ENCODE measurements at regions not wholly inside any gene's neighbourhood (a gene's known extent, or its start where the extent isn't known, plus 50 kb on each side); places are given as distances from the start of the nearest gene placed in this dataset.

DNA sequence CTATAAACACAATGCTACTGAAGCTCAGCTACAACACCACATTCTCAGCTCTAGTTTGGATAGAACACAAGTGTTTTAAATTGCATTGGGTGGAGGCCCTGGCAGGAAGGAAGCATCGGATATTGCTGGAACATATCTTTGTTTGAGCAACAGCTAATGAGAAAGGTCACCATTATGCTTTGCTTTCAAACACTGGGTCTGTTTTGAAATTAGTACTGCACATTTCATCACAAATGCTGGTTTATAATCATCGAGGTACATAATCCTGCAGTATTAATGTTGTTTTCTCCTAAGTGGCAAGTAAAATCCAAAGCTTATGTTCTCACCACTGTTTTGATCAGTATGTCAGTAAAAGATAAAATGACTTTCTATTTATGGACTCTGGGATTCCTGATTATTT lies 61.5 kb upstream of the ARHGAP29 start:
- TF ChIP-seq, protein P1, sequence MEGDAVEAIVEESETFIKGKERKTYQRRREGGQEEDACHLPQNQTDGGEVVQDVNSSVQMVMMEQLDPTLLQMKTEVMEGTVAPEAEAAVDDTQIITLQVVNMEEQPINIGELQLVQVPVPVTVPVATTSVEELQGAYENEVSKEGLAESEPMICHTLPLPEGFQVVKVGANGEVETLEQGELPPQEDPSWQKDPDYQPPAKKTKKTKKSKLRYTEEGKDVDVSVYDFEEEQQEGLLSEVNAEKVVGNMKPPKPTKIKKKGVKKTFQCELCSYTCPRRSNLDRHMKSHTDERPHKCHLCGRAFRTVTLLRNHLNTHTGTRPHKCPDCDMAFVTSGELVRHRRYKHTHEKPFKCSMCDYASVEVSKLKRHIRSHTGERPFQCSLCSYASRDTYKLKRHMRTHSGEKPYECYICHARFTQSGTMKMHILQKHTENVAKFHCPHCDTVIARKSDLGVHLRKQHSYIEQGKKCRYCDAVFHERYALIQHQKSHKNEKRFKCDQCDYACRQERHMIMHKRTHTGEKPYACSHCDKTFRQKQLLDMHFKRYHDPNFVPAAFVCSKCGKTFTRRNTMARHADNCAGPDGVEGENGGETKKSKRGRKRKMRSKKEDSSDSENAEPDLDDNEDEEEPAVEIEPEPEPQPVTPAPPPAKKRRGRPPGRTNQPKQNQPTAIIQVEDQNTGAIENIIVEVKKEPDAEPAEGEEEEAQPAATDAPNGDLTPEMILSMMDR (IDR thresholded peaks at IDR 0.05; ENCODE audit: insufficient read depth, low read length), result no peak
- no peak for TF ChIP-seq POLR2AphosphoS5 (IDR thresholded peaks at IDR 0.05; ENCODE audit: low read depth)
- TF ChIP-seq REST (IDR thresholded peaks at IDR 0.05; ENCODE audit: insufficient replicate concordance, low read depth), result no peak

Data from HL-60 (cell line).